ENCODE measurements at regions not wholly inside any gene's neighbourhood (a gene's known extent, or its start where the extent isn't known, plus 50 kb on each side); places are given as distances from the start of the nearest gene placed in this dataset.

DNA sequence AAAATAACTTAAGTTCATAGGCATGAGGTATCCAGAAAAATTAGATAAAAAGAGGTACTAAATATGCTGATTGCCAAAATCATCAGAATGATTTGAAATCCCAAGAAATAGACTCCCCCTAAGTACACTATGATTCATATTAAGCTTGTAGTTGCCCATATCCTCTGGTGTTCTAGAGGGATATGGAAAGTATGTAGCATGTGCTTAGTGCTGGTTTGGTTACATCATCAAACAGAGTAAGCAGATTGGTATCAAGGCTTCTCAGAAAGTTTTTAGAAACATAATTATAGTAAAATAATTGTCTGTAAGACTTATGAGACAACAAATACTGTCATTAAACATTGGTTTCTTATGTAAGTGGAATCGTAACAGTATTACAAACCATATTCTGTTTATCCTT is 166.4 kb downstream of the FAXC start:
- ChIA-PET POLR2A (ENCODE audit: low non-redundant PET) (no interaction called here), CTCF (no interaction called here)
- H3K9me3 ChIP-seq (ENCODE audit: low read depth, low read length, poor library complexity, severe bottlenecking) = peaks cover 4% of the 10 kb centered on the region
- BruUV-seq (replicated peaks) = no TSS peak
- H3K36me3 ChIP-seq (ENCODE audit: insufficient read depth, low read length, poor library complexity, severe bottlenecking) = no peaks in the 10 kb centered on the region
- no peak for TF ChIP-seq EZH2 (IDR thresholded peaks at IDR 0.05; ENCODE audit: borderline replicate concordance, low read depth, low read length, poor library complexity, severe bottlenecking)
- TF ChIP-seq CTCF (conservative IDR thresholded peaks at IDR 0.05; ENCODE audit: low read depth, low read length) = no peak
- DNase-seq (ENCODE audit: low spot score) = no peak
- no peaks in the 10 kb centered on the region for H3K4me1 ChIP-seq (ENCODE audit: insufficient read depth, low read length, poor library complexity, severe bottlenecking)
- no peak overlapping the region for H3K27ac ChIP-seq (ENCODE audit: low read depth, low read length, poor library complexity, severe bottlenecking)
- H3K4me3 ChIP-seq (ENCODE audit: low read depth, low read length, poor library complexity, severe bottlenecking) = no peak overlapping the region
- intact Hi-C loops (cut with micrococcal nuclease; ENCODE audit: unreplicated experiment) = no loop called here
- peaks cover 3% of the 10 kb centered on the region for H3K27me3 ChIP-seq (replicated peaks; ENCODE audit: insufficient read depth, low read depth, low read length, poor library complexity)

DNA sequence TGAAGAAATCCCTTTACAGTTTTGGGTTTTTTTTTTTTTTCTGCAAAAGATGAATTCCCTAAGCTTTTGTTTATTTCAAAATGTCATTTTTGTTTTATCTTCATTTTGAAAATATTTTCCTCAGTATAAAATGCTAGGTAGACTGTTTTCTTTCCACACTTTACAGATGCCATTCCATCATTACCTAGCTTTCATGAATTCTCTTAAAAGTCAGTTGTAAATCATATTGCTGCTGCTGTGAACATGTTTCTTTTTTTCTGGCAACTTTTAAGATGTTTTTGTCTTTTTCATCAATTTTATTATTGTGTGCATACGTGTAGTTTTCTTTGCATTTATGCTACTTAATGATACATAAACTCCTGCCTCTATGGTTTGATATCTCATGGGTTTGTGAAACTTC is 168.3 kb downstream of the FAXC start:
- ChIA-PET CTCF (no interaction called here), POLR2A (ENCODE audit: low non-redundant PET) (no interaction called here)
- intact Hi-C loops (cut with micrococcal nuclease; ENCODE audit: unreplicated experiment) = no loop called here
- Histone ChIP-seq H3K4me3 (ENCODE audit: low read depth, low read length, poor library complexity, severe bottlenecking) (no peak overlapping the region), H3K27ac (ENCODE audit: low read depth, low read length, poor library complexity, severe bottlenecking) (no peak overlapping the region), H3K4me1 (ENCODE audit: insufficient read depth, low read length, poor library complexity, severe bottlenecking) (no peaks in the 10 kb centered on the region), H3K9me3 (ENCODE audit: low read depth, low read length, poor library complexity, severe bottlenecking) (peaks cover 4% of the 10 kb centered on the region), H3K27me3 (replicated peaks; ENCODE audit: insufficient read depth, low read depth, low read length, poor library complexity) (peaks cover 3% of the 10 kb centered on the region), H3K36me3 (ENCODE audit: insufficient read depth, low read length, poor library complexity, severe bottlenecking) (no peaks in the 10 kb centered on the region)
- no TSS peak for BruUV-seq (replicated peaks)
- no peak for DNase-seq (ENCODE audit: low spot score)
- TF ChIP-seq CTCF (conservative IDR thresholded peaks at IDR 0.05; ENCODE audit: low read depth, low read length) (no peak), EZH2 (IDR thresholded peaks at IDR 0.05; ENCODE audit: borderline replicate concordance, low read depth, low read length, poor library complexity, severe bottlenecking) (no peak)

DNA sequence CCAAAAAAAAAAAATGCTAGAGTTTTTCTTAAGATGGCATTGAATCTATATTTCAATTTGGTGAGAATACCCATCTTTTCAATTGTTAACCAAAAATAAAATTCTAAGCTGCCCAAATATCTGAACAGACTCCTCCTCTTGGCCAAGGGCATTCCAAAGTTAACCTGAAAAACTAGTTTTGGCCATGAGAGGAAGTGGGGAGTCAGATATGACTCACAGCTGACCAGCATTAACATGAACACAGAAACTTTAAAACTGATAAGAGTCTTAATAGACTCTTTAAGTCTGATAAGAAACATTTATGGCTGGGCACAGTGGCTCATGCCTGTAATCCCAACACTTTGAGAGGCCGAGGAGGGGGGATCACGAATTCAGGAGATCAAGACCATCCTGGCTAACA is 171.3 kb downstream of the FAXC start:
- ChIA-PET POLR2A (ENCODE audit: low non-redundant PET) (no interaction called here), CTCF (no interaction called here)
- DNase-seq (ENCODE audit: low spot score) = no peak
- intact Hi-C loops (cut with micrococcal nuclease; ENCODE audit: unreplicated experiment) = no loop called here
- Histone ChIP-seq H3K4me3 (ENCODE audit: low read depth, low read length, poor library complexity, severe bottlenecking) (no peak overlapping the region), H3K27ac (ENCODE audit: low read depth, low read length, poor library complexity, severe bottlenecking) (no peak overlapping the region), H3K36me3 (ENCODE audit: insufficient read depth, low read length, poor library complexity, severe bottlenecking) (no peaks in the 10 kb centered on the region), H3K27me3 (replicated peaks; ENCODE audit: insufficient read depth, low read depth, low read length, poor library complexity) (peaks cover 3% of the 10 kb centered on the region), H3K9me3 (ENCODE audit: low read depth, low read length, poor library complexity, severe bottlenecking) (peaks cover 4% of the 10 kb centered on the region), H3K4me1 (ENCODE audit: insufficient read depth, low read length, poor library complexity, severe bottlenecking) (no peaks in the 10 kb centered on the region)
- BruUV-seq (replicated peaks) = no TSS peak
- no peak for TF ChIP-seq EZH2 (IDR thresholded peaks at IDR 0.05; ENCODE audit: borderline replicate concordance, low read depth, low read length, poor library complexity, severe bottlenecking)
- no peak for TF ChIP-seq CTCF (conservative IDR thresholded peaks at IDR 0.05; ENCODE audit: low read depth, low read length)

Measured in A673 (cell line).